ENCODE measurements at regions not wholly inside any gene's neighbourhood (a gene's known extent, or its start where the extent isn't known, plus 50 kb on each side); places are given as distances from the start of the nearest gene placed in this dataset.

DNA sequence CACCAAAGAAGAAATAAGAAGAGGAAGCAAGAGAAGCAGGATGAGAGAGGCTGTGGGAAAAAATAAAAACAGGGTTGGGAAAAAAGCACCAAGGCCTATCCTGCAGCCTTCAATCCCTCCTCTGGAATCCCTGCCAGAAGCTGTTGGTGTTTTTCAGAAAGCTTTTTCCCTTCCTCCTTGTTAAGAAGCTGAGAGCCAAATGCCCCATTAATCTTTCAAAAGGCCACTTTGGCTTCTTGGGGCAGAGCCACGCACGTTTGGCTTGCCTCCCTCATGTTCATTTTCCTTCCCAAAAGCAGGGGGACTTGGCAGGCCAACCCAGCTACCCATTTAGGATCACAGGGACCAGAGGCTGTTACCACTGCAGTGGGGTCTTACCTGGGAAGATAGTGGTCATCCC lies 365.3 kb downstream of the NUAK1 start:
- no CpG with 5 or more reads among the region's 2 CpGs for WGBS (ENCODE audit: insufficient coverage)

DNA sequence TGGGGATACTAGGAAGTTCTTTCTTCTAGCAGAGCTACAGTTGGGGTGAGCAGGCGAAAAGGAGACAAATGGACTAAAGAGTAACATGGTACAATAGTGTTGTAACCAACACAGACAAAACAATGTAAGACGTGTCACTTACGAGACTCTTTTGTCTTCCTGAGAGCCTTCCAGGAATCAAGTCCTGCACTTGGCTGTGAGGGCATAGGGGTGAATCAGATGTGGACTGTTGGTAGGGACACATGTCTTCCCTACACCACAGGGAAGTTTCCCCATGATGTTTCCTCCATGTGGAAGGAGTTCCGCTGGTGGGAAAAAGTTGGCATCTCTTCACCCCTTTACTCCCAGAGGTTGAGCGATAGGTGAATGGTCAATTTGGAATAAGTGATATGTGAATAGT lies 364.7 kb downstream of the NUAK1 start:
- no peak overlapping the region for H2AFZ ChIP-seq (ENCODE audit: insufficient read depth, low read depth, low read length, poor library complexity, severe bottlenecking)
- H3K27ac ChIP-seq (ENCODE audit: low read depth in 1 of 2, low read length in 2 of 2): no peak overlapping the region
- no peaks in the 10 kb centered on the region for H3K36me3 Mint-ChIP-seq
- H3K4me1 ChIP-seq (ENCODE audit: control insufficient read depth in 1 of 2, insufficient read depth in 2 of 2, low read length in 2 of 2): no peaks in the 10 kb centered on the region
- no peaks in the 10 kb centered on the region for H3K36me3 ChIP-seq (replicated peaks in 1 of 2; ENCODE audit: control insufficient read depth in 1 of 2, insufficient read depth in 2 of 2, low read length in 2 of 2)
- H3K4me3 Mint-ChIP-seq: no peak overlapping the region
- no peaks in the 10 kb centered on the region for H3K9me3 ChIP-seq (replicated peaks in 1 of 2; ENCODE audit: control insufficient read depth in 1 of 2, insufficient read depth in 1 of 2, low read length in 2 of 2)
- intact Hi-C loops (cut with micrococcal nuclease): no loop called here
- no peaks in the 10 kb centered on the region for H3K4me1 Mint-ChIP-seq
- H3K4me3 ChIP-seq (replicated peaks in 1 of 3; ENCODE audit: low read depth in 2 of 3, low read length in 3 of 3): no peak overlapping the region
- H3K27me3 ChIP-seq (ENCODE audit: control insufficient read depth in 2 of 2, insufficient read depth in 2 of 2, low read length in 2 of 2): no peaks in the 10 kb centered on the region
- H3K27me3 Mint-ChIP-seq (ENCODE audit: low read depth in 3 of 3): peaks cover 0 to 4% (median 1%) of the 10 kb centered on the region in 3 donors
- WGBS (ENCODE audit: insufficient coverage): no CpG with 5 or more reads among the region's 5 CpGs
- no peaks in the 10 kb centered on the region for H3K79me2 ChIP-seq (ENCODE audit: insufficient read depth, low read length)
- H3K4me2 ChIP-seq (replicated peaks; ENCODE audit: extremely low read depth, low read length, poor library complexity, severe bottlenecking): no peak overlapping the region
- no peak for DNase-seq
- no peaks in the 10 kb centered on the region for H4K20me1 ChIP-seq (ENCODE audit: insufficient read depth, low read length)
- TF ChIP-seq, protein P1, sequence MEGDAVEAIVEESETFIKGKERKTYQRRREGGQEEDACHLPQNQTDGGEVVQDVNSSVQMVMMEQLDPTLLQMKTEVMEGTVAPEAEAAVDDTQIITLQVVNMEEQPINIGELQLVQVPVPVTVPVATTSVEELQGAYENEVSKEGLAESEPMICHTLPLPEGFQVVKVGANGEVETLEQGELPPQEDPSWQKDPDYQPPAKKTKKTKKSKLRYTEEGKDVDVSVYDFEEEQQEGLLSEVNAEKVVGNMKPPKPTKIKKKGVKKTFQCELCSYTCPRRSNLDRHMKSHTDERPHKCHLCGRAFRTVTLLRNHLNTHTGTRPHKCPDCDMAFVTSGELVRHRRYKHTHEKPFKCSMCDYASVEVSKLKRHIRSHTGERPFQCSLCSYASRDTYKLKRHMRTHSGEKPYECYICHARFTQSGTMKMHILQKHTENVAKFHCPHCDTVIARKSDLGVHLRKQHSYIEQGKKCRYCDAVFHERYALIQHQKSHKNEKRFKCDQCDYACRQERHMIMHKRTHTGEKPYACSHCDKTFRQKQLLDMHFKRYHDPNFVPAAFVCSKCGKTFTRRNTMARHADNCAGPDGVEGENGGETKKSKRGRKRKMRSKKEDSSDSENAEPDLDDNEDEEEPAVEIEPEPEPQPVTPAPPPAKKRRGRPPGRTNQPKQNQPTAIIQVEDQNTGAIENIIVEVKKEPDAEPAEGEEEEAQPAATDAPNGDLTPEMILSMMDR (IDR thresholded peaks at IDR 0.05): no peak
- H3K9ac ChIP-seq (ENCODE audit: insufficient read depth, low read length, poor library complexity, severe bottlenecking): no peak overlapping the region
- H3K27ac Mint-ChIP-seq: no peak overlapping the region
- H3K9me3 Mint-ChIP-seq: peaks cover 0 to 7% (median 2%) of the 10 kb centered on the region in 7 donors

More for the DNA sequence above, 365.3 kb downstream of the NUAK1 start:
- Histone ChIP-seq H3K9ac (ENCODE audit: insufficient read depth, low read length, poor library complexity, severe bottlenecking) (no peak overlapping the region), H3K79me2 (ENCODE audit: insufficient read depth, low read length) (no peaks in the 10 kb centered on the region), H3K27ac (ENCODE audit: low read depth in 1 of 2, low read length in 2 of 2) (no peak overlapping the region), H2AFZ (ENCODE audit: insufficient read depth, low read depth, low read length, poor library complexity, severe bottlenecking) (no peak overlapping the region), H3K4me2 (replicated peaks; ENCODE audit: extremely low read depth, low read length, poor library complexity, severe bottlenecking) (no peak overlapping the region), H4K20me1 (ENCODE audit: insufficient read depth, low read length) (no peaks in the 10 kb centered on the region), H3K4me3 (replicated peaks in 1 of 3; ENCODE audit: low read depth in 2 of 3, low read length in 3 of 3) (no peak overlapping the region), H3K4me1 (ENCODE audit: control insufficient read depth in 1 of 2, insufficient read depth in 2 of 2, low read length in 2 of 2) (no peaks in the 10 kb centered on the region), H3K27me3 (ENCODE audit: control insufficient read depth in 2 of 2, insufficient read depth in 2 of 2, low read length in 2 of 2) (no peaks in the 10 kb centered on the region), H3K36me3 (replicated peaks in 1 of 2; ENCODE audit: control insufficient read depth in 1 of 2, insufficient read depth in 2 of 2, low read length in 2 of 2) (no peaks in the 10 kb centered on the region), H3K9me3 (replicated peaks in 1 of 2; ENCODE audit: control insufficient read depth in 1 of 2, insufficient read depth in 1 of 2, low read length in 2 of 2) (no peaks in the 10 kb centered on the region)
- H3K4me3 Mint-ChIP-seq: no peak overlapping the region
- peaks cover 0 to 4% (median 1%) of the 10 kb centered on the region in 3 donors for H3K27me3 Mint-ChIP-seq (ENCODE audit: low read depth in 3 of 3)
- H3K36me3 Mint-ChIP-seq: no peaks in the 10 kb centered on the region
- peaks cover 0 to 7% (median 2%) of the 10 kb centered on the region in 7 donors for H3K9me3 Mint-ChIP-seq
- no peak for DNase-seq
- H3K4me1 Mint-ChIP-seq: no peaks in the 10 kb centered on the region
- no peak overlapping the region for H3K27ac Mint-ChIP-seq
- intact Hi-C loops (cut with micrococcal nuclease): no loop called here
- TF ChIP-seq, protein P1 (IDR thresholded peaks at IDR 0.05): no peak
